ENCODE measurements at regions not wholly inside any gene's neighbourhood (a gene's known extent, or its start where the extent isn't known, plus 50 kb on each side); places are given as distances from the start of the nearest gene placed in this dataset.
"Not testable (repeated sequence)": the region's sequence is repeated elsewhere in the genome, so short reads cannot be mapped to it uniquely, and the experiment has no call there.

DNA sequence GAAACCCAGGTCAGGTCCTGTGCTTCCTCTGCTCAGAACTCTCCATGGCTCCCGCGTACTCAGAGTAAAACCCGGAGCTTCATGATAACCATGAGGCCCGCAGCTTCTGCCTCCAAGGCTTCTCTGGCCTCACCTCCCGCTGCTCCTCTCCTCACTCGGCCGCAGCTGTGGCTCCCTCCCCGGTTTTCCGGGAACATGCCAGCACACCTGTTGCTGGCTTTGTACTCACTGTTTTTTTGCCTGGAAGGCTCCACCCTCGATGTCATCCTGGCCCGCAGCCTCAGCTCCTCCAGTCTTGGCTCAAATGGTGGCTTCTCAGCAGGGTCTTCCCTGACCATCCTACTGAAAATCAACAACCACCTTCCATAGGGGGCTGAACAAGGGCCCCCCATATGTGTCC, 57.7 kb upstream of the SULF2 start:
- DNase-seq (ENCODE audit: low read depth), result not testable (repeated sequence)

DNA sequence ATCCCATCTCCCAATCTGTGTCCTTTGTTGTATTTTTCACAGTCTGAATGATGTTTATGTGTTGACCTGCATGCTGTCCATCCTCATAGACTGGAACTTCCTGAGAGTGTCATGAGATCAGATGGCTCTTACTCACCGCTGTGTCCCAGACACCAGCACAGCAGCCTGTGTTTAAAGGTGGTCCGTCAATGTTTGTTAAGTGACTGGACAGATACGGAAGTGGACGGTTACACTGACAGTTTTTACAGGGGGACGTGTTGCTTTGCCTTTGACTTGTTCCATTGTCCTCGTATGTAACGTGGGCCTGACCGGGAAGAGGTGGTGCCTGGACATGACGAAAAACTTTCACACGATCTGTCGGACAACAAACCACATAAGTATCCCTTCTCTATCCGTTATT, 56.7 kb upstream of the SULF2 start:
- DNase-seq (ENCODE audit: low read depth), result not testable (repeated sequence)

DNA sequence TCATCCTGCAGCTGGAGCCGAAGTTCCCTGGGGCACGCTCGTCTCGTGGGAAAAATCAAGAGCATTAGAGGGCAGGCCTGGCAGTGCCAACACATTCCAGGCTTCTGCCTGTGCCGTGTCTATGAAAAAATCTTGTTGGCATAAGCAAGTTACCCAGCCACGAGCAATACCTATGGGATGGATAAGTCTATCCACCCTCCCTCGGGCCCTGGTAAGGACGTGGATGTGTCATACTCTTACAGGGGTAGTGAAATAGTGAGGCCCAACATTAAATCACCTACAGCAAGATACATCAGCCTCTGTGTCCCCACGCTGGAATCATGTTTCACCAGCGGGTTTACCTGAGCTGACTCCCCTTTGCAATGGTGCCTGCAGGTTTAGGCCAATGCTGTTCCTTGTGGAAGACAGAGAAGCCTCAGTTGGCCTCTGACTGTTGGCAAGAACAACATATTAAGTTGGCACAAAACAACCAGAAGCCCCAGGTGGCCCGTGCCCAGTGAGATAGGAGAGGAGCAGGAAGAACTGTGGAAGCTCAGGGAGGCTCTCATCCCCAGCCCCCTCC, 51.1 kb upstream of the SULF2 start:
- not testable (repeated sequence) for DNase-seq (ENCODE audit: low read depth)
